HepG2 (cell line): ENCODE measurements at regions not wholly inside any gene's neighbourhood (a gene's known extent, or its start where the extent isn't known, plus 50 kb on each side); places are given as distances from the start of the nearest gene placed in this dataset.

Experiments
- BCL6 ChIP-seq: IDR thresholded peaks from 2 replicates; pipeline ENCODE4 v1.6.1; 2016; ENCODE audit warnings: missing genetic modification reagents, missing compliant biosample characterization
- HMGXB3 ChIP-seq: sonication (generic); formaldehyde crosslinking; IDR thresholded peaks from 2 replicates; pipeline ENCODE4 v1.4.0; 2020; ENCODE audit warnings: missing genetic modification reagents, borderline replicate concordance
- ISL2 ChIP-seq: sonication (generic); formaldehyde crosslinking; IDR thresholded peaks from 2 replicates; pipeline ENCODE4 v1.5.0; 2020; ENCODE audit warnings: missing genetic modification reagents
- KIAA2018 ChIP-seq: sonication (generic); formaldehyde crosslinking; IDR thresholded peaks from 2 replicates; pipeline ENCODE4 v1.5.0; 2020; ENCODE audit warnings: mild to moderate bottlenecking, missing genetic modification reagents, borderline replicate concordance
- KLF15 ChIP-seq: sonication (generic); formaldehyde crosslinking; IDR thresholded peaks from 2 replicates; pipeline ENCODE4 v1.8.1; 2023; ENCODE audit warnings: borderline replicate concordance, mild to moderate bottlenecking, inconsistent platforms, missing genetic modification reagents, mixed read lengths
- MIER3 ChIP-seq: IDR thresholded peaks from 2 replicates; pipeline ENCODE4 v1.6.1; 2016; ENCODE audit warnings: missing compliant biosample characterization, borderline replicate concordance
- NFIB ChIP-seq: sonication (generic); formaldehyde crosslinking; IDR thresholded peaks from 2 replicates; pipeline ENCODE4 v1.9.0; 2021; ENCODE audit warnings: missing genetic modification reagents, mild to moderate bottlenecking, borderline replicate concordance
- NRL ChIP-seq: sonication (generic); formaldehyde crosslinking; IDR thresholded peaks from 2 replicates; pipeline ENCODE4 v1.5.0; 2020; ENCODE audit warnings: missing genetic modification reagents, mild to moderate bottlenecking, moderate library complexity, borderline replicate concordance
- PRPF4 ChIP-seq: fragments of 200-400 bp; formaldehyde crosslinking; IDR thresholded peaks from 2 replicates; pipeline ENCODE4 v1.6.1; 2016; ENCODE audit warnings: low read length, low read depth; ENCODE audit not compliant: poor library complexity, severe bottlenecking
- SAP130 ChIP-seq: IDR thresholded peaks from 2 replicates; pipeline ENCODE4 v1.6.1; 2016; ENCODE audit warnings: low read depth
- SKI ChIP-seq: fragments of 450-650 bp; IDR thresholded peaks from one replicate; pipeline ENCODE4 v1.6.1; 2018; ENCODE audit warnings: mild to moderate bottlenecking; ENCODE audit not compliant: partially characterized antibody
- SP5 ChIP-seq: IDR thresholded peaks from 2 replicates; pipeline ENCODE4 v1.6.1; 2016; ENCODE audit warnings: low read depth, borderline replicate concordance
- YY1 ChIP-seq: IDR thresholded peaks from 2 replicates; pipeline ENCODE4 v1.6.1; 2011; ENCODE audit warnings: low read length, low read depth, moderate library complexity, mild to moderate bottlenecking; ENCODE audit not compliant: insufficient read depth, insufficient replicate concordance
- ZFP82 ChIP-seq: sonication (generic); formaldehyde crosslinking; IDR thresholded peaks from 2 replicates; pipeline ENCODE4 v1.5.1; 2020; ENCODE audit warnings: mild to moderate bottlenecking, missing genetic modification reagents, borderline replicate concordance
- ZNF160 ChIP-seq: sonication (generic); formaldehyde crosslinking; IDR thresholded peaks from 2 replicates; pipeline ENCODE4 v1.8.0; 2022; ENCODE audit warnings: mild to moderate bottlenecking, inconsistent platforms, missing genetic modification reagents
- ZNF430 ChIP-seq: sonication (generic); formaldehyde crosslinking; IDR thresholded peaks from 2 replicates; pipeline ENCODE4 v1.9.0; 2021; ENCODE audit warnings: mild to moderate bottlenecking, missing genetic modification reagents
- ZNF431 ChIP-seq: sonication (generic); formaldehyde crosslinking; IDR thresholded peaks from 2 replicates; pipeline ENCODE4 v1.9.0; 2022; ENCODE audit warnings: missing genetic modification reagents, low read depth, mild to moderate bottlenecking, borderline replicate concordance

GRCh38 chr2:167827352-167828097 lies 419.9 kb downstream of the STK39 start (continued):
- peak; percentile 83 for TF ChIP-seq YY1
- TF ChIP-seq NFIB (CRISPR knock-in tag), result no peak
- TF ChIP-seq SP5 (CRISPR knock-in tag), result 0 out of 2 replicates have a peak, but pooled peaks have one; percentile 55
- TF ChIP-seq HMGXB3, result no peak; the same call in 1 of the 2 replicates
- TF ChIP-seq SKI, result peak; percentile 93
- TF ChIP-seq ZFP82 (CRISPR knock-in tag), result peak; percentile 81
- TF ChIP-seq MIER3, result peak; percentile 86; the same call in 1 of the 2 replicates
- peak; percentile 97 for TF ChIP-seq BCL6
- peak; percentile 88 for TF ChIP-seq NRL (CRISPR knock-in tag)
- peak; percentile 98 for TF ChIP-seq ZNF431 (CRISPR knock-in tag)
- peak; percentile 99 for TF ChIP-seq ZNF430 (CRISPR knock-in tag)
- peak; percentile 75 for TF ChIP-seq SAP130 (CRISPR knock-in tag)
- TF ChIP-seq PRPF4, result no peak
- TF ChIP-seq KIAA2018 (CRISPR knock-in tag), result peak; percentile 64; the same call in 1 of the 2 replicates
- TF ChIP-seq KLF15 (CRISPR knock-in tag), result 0 out of 2 replicates have a peak, but pooled peaks have one; percentile 37
- TF ChIP-seq ISL2, result peak; percentile 97
- peak; percentile 56 for TF ChIP-seq ZNF160 (CRISPR knock-in tag)
